Caco-2 (cell line): ENCODE measurements at regions not wholly inside any gene's neighbourhood (a gene's known extent, or its start where the extent isn't known, plus 50 kb on each side); places are given as distances from the start of the nearest gene placed in this dataset.
A peak's percentile ranks its signal among the peaks of the same experiment; 100 is the strongest.

Experiments used
- BruUV-seq: library from RNA; stranded (reverse); fragments of 400-500 nt; replicated peaks from 2 replicates; lab custom pipeline; 2021; lab: Mats Ljungman, UMichigan
- CTCF ChIA-PET: fragments of 300-600 bp; sonication (Branson Sonifier 250); formaldehyde crosslinking; loops from one replicate; lab custom pipeline; 2022; ENCODE audit warnings: antibody characterized with exemption; lab: Charles Lee
- POLR2A ChIA-PET: fragments of 300-600 bp; sonication (Branson Sonifier 250); formaldehyde crosslinking; loops from one replicate; lab custom pipeline; 2022; ENCODE audit warnings: antibody characterized with exemption; lab: Charles Lee
- DNase-seq, 2 experiments: peaks; one replicate each; pipeline versions ENCODE4 v3.0.0 to v3.0.0-alpha.2; 2020 to 2022
- H3K27me3 ChIP-seq: replicated peaks from 2 replicates; pipeline ENCODE4 v1.6.0; 2011; ENCODE audit warnings: low read length; ENCODE audit not compliant: control insufficient read depth, insufficient read depth
- H3K36me3 ChIP-seq: 2 replicates; pipeline ENCODE4 v1.5.1; 2011; ENCODE audit warnings: low read length; ENCODE audit not compliant: control insufficient read depth, insufficient read depth
- H3K4me1 ChIP-seq: fragments of 250-450 bp; sonication (Bioruptor Pico); 2 replicates; pipeline ENCODE4 v1.5.1; 2020; ENCODE audit warnings: mild to moderate bottlenecking
- H3K4me3 ChIP-seq: 2 replicates; pipeline ENCODE4 v1.5.1; 2011; ENCODE audit warnings: low read depth, mild to moderate bottlenecking, control low read depth, low read length
- H3K9me3 ChIP-seq: fragments of 250-450 bp; sonication (Bioruptor Pico); 2 replicates; pipeline ENCODE4 v1.5.1; 2020; ENCODE audit warnings: mild to moderate bottlenecking, moderate library complexity
- H3K27ac Mint-ChIP-seq: one replicate; pipeline ENCODE4 v1.8.0; 2022; ENCODE audit warnings: mixed read lengths; ENCODE audit not compliant: unreplicated experiment
- H3K27me3 Mint-ChIP-seq: one replicate; pipeline ENCODE4 v1.8.0; 2022; ENCODE audit warnings: mixed read lengths; ENCODE audit not compliant: insufficient read depth, unreplicated experiment
- H3K36me3 Mint-ChIP-seq: one replicate; pipeline ENCODE4 v1.8.0; 2022; ENCODE audit warnings: mild to moderate bottlenecking, mixed read lengths; ENCODE audit not compliant: insufficient read depth, unreplicated experiment
- H3K4me1 Mint-ChIP-seq: one replicate; pipeline ENCODE4 v1.8.0; 2022; ENCODE audit warnings: low read depth, mixed read lengths; ENCODE audit not compliant: unreplicated experiment
- H3K4me3 Mint-ChIP-seq: one replicate; pipeline ENCODE4 v1.8.0; 2022; ENCODE audit warnings: mild to moderate bottlenecking, moderate library complexity, mixed read lengths; ENCODE audit not compliant: unreplicated experiment
- H3K9me3 Mint-ChIP-seq: one replicate; pipeline ENCODE4 v1.8.0; 2022; ENCODE audit warnings: mixed read lengths; ENCODE audit not compliant: unreplicated experiment
- intact Hi-C: fragments of 100-400 bp; cut with micrococcal nuclease; formaldehyde crosslinking; loops from one replicate; pipeline ENCODE4 v1.10.0; 2022; ENCODE audit not compliant: unreplicated experiment
- TF ChIP-seq, protein P1 (sequence below), 2 experiments: fragments of 200-600 bp in 1 of 2; IDR thresholded peaks; 1 replicate in 1 of 2; 2 replicates in 1 of 2; pipeline versions ENCODE4 v1.5.1 to v1.8.0; 2011 to 2022; ENCODE audit warnings: antibody characterized with exemption in 1 of 2, control low read depth in 1 of 2, inconsistent platforms in 1 of 2, low read depth in 1 of 2, low read length in 1 of 2, mild to moderate bottlenecking in 1 of 2, moderate library complexity in 1 of 2; ENCODE audit not compliant: insufficient read depth in 1 of 2, severe bottlenecking in 1 of 2, unreplicated experiment in 1 of 2

DNA sequence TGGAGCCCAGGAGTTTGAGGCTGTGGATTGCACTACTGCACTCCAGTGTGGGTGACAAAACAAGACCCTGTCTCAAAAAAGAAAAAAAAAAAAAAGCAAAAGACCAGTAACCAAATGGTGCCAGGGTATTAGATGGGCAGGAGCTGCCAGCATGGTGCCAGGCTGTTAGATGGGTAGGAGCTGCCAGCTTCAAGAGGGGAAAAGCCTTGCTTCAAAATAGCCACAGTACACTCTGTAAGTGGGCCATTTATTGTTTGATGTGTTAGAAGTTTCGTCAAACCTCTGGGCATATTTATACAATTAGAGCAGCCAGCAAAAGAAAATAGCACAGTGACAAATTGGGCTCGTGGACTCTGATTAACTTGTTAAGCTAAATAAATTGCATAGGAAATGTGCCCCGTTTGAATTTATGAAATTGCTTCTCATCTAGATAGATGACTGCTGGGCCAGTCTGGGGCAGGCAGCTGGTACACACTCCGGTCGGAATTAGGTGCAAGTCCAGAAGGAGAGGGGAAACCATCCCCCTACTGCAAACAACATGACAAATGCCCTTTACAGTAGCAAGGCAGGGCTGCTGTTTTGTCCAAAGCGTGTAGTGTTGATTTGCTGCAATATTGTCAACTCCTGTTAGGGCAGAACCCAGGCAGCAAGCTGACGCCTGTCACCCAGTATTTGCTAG lies 126.3 kb upstream of the IRX3 start:
- Histone ChIP-seq H3K4me1 (0 out of 2 replicates have a peak, but pooled peaks cover 3% of the 10 kb centered on the region), H3K4me3 (no peak overlapping the region), H3K27me3 (no peaks in the 10 kb centered on the region), H3K9me3 (peaks cover 7% of the 10 kb centered on the region; the same call in 1 of the 2 replicates), H3K36me3 (no peaks in the 10 kb centered on the region)
- ChIA-PET POLR2A (no interaction called here), CTCF (interaction anchor here (0.7 kb wide), 1 partner anchor 687 kb away, joined by 4 read pairs; no protein-coding TSS in a partner anchor)
- H3K4me1 Mint-ChIP-seq, result peaks cover 10% of the 10 kb centered on the region
- H3K27me3 Mint-ChIP-seq, result no peaks in the 10 kb centered on the region
- H3K27ac Mint-ChIP-seq, result no peak overlapping the region
- BruUV-seq, result no TSS peak
- TF ChIP-seq, protein P1, sequence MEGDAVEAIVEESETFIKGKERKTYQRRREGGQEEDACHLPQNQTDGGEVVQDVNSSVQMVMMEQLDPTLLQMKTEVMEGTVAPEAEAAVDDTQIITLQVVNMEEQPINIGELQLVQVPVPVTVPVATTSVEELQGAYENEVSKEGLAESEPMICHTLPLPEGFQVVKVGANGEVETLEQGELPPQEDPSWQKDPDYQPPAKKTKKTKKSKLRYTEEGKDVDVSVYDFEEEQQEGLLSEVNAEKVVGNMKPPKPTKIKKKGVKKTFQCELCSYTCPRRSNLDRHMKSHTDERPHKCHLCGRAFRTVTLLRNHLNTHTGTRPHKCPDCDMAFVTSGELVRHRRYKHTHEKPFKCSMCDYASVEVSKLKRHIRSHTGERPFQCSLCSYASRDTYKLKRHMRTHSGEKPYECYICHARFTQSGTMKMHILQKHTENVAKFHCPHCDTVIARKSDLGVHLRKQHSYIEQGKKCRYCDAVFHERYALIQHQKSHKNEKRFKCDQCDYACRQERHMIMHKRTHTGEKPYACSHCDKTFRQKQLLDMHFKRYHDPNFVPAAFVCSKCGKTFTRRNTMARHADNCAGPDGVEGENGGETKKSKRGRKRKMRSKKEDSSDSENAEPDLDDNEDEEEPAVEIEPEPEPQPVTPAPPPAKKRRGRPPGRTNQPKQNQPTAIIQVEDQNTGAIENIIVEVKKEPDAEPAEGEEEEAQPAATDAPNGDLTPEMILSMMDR (IDR thresholded peaks at IDR 0.05; ENCODE audit: insufficient read depth in 1 of 2, low read depth in 1 of 2, low read length in 1 of 2, severe bottlenecking in 1 of 2, unreplicated experiment in 1 of 2), result no peak
- H3K9me3 Mint-ChIP-seq, result peaks cover 10% of the 10 kb centered on the region
- no peaks in the 10 kb centered on the region for H3K36me3 Mint-ChIP-seq
- intact Hi-C loops, result loop anchor here (10.0 kb wide), 2 partner anchors 518 to 638 kb away; no protein-coding TSS in a partner anchor
- no peak overlapping the region for H3K4me3 Mint-ChIP-seq
- no peak for DNase-seq

DNA sequence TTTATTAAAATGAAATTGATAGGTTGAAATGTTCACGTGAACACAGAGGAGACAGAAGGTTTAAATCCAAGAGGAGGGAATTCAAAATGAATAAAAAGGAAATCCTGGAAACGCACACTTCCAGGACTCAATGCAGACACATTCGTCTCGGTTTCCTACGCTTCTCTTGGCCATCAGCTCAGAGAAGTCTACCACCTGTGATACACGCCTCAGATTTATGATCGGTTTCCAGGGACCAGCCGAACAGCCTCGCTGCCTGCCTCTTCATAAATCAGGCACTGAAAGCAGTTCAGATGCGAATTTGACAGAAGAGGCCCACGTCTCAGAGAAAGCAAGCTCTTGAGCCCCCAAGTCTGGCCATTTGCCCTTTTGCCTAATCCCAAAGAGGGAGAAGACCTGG lies 125.5 kb upstream of the IRX3 start:
- 0 out of 2 replicates have a peak, but pooled peaks cover under 1% of the 10 kb centered on the region for H3K4me1 ChIP-seq
- H3K27me3 Mint-ChIP-seq, result no peaks in the 10 kb centered on the region
- DNase-seq, result no peak
- peaks cover 7% of the 10 kb centered on the region for H3K4me1 Mint-ChIP-seq
- H3K27me3 ChIP-seq, result no peaks in the 10 kb centered on the region
- POLR2A ChIA-PET, result no interaction called here
- H3K36me3 ChIP-seq, result no peaks in the 10 kb centered on the region
- CTCF ChIA-PET, result interaction anchor here (0.7 kb wide), 1 partner anchor 686 kb away, joined by 4 read pairs; no protein-coding TSS in a partner anchor
- intact Hi-C loops, result loop anchor here (10.0 kb wide), 2 partner anchors 517 to 637 kb away; no protein-coding TSS in a partner anchor
- no peak overlapping the region for H3K4me3 Mint-ChIP-seq
- TF ChIP-seq, protein P1 (IDR thresholded peaks at IDR 0.05; ENCODE audit: insufficient read depth in 1 of 2, low read depth in 1 of 2, low read length in 1 of 2, severe bottlenecking in 1 of 2, unreplicated experiment in 1 of 2), result no peak
- H3K36me3 Mint-ChIP-seq, result no peaks in the 10 kb centered on the region
- H3K9me3 ChIP-seq, result peaks cover 7% of the 10 kb centered on the region; the same call in 1 of the 2 replicates
- no TSS peak for BruUV-seq
- no peak overlapping the region for H3K27ac Mint-ChIP-seq
- H3K9me3 Mint-ChIP-seq, result peaks cover 10% of the 10 kb centered on the region
- no peak overlapping the region for H3K4me3 ChIP-seq

DNA sequence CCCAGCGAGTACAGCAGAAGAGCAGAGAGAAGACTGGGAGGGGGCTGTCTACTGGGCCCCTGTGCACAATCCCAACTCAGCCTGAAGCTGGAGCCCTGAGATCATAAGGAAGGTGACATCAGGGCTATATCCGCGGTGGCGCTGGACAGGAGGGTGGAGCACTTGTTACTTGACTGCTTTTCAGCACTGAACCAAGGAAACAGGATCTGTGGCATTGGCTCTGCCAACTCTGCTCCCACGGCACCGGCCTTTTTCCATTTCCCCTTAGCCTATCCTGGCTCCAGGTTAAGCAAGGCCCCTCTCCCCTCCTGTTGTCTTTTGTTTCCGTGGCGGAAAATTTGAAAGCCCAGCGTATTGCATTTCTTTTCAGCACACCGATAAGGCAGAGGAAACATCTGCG lies 125.0 kb upstream of the IRX3 start:
- intact Hi-C loops, result loop anchor here (10.0 kb wide), 2 partner anchors 517 to 637 kb away; no protein-coding TSS in a partner anchor
- H3K27ac Mint-ChIP-seq, result peak overlapping the region; percentile 65
- TF ChIP-seq, protein P1 (IDR thresholded peaks at IDR 0.05; ENCODE audit: insufficient read depth in 1 of 2, low read depth in 1 of 2, low read length in 1 of 2, severe bottlenecking in 1 of 2, unreplicated experiment in 1 of 2), result no peak
- peaks cover 7% of the 10 kb centered on the region; the same call in 1 of the 2 replicates for H3K9me3 ChIP-seq
- no peaks in the 10 kb centered on the region for H3K4me1 ChIP-seq
- H3K36me3 Mint-ChIP-seq, result no peaks in the 10 kb centered on the region
- H3K4me3 ChIP-seq, result no peak overlapping the region
- no TSS peak for BruUV-seq
- no peak overlapping the region for H3K4me3 Mint-ChIP-seq
- peaks cover 7% of the 10 kb centered on the region for H3K4me1 Mint-ChIP-seq
- no peaks in the 10 kb centered on the region for H3K27me3 ChIP-seq
- CTCF ChIA-PET, result no interaction called here
- H3K9me3 Mint-ChIP-seq, result peaks cover 10% of the 10 kb centered on the region
- no peak for DNase-seq
- H3K36me3 ChIP-seq, result no peaks in the 10 kb centered on the region
- H3K27me3 Mint-ChIP-seq, result no peaks in the 10 kb centered on the region
- POLR2A ChIA-PET, result no interaction called here
